T47D (cell line): ENCODE measurements at regions not wholly inside any gene's neighbourhood (a gene's known extent, or its start where the extent isn't known, plus 50 kb on each side); places are given as distances from the start of the nearest gene placed in this dataset.

Source experiments
- DNase-seq, 2 experiments: peaks; one replicate each; pipeline versions ENCODE4 v3.0.0 to v3.0.0-alpha.2; 2011 to 2012; ENCODE audit warnings: low read depth in 1 of 2, low spot score in 1 of 2
- JUND ChIP-seq: IDR thresholded peaks from 2 replicates; pipeline ENCODE4 v1.6.1; 2012; ENCODE audit warnings: low read depth
- in situ Hi-C: cut with HindIII; loops from 2 replicates; pipeline ENCODE4 v1.10.0; 2016; ENCODE audit warnings: low sequenced_read_pairs, low pct_unique_long_range_greater_than_20kb

DNA sequence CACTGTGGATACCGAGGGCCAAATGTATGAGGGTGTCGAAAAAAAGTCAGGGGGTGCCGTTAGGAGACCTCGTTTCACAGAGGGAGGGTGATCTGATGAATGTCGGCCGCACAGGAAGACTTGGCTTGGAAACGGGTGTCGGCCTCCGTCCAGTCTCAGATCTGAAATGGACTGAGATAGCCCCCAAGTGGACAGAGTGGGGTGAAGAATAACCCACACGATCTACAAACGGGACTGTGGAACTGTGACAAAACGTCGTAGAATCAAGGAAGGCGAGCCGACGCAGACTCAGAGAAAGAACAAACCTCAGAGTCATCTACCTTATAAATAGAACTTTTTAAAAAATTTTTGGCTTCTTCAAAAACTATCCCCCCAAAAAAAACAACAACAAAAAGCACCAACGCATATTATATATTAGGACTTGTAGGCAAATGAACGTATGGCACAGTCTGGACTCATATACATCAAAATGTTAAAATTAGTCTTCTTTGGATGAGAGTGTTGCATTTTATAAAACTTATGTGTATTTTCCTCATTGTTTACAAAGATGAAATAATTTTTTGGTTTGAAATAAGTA is 63.8 kb upstream of the IRF2 start:
- TF ChIP-seq JUND = no peak
- peak; percentile 21 to 90 for DNase-seq
- in situ Hi-C loops = no loop called here

- peak; percentile 30 to 90 for DNase-seq
- in situ Hi-C loops = no loop called here
- no peak for TF ChIP-seq JUND
Measured at GRCh38 chr4:184537269-184538022, 63.1 kb upstream of the IRF2 start.

DNA sequence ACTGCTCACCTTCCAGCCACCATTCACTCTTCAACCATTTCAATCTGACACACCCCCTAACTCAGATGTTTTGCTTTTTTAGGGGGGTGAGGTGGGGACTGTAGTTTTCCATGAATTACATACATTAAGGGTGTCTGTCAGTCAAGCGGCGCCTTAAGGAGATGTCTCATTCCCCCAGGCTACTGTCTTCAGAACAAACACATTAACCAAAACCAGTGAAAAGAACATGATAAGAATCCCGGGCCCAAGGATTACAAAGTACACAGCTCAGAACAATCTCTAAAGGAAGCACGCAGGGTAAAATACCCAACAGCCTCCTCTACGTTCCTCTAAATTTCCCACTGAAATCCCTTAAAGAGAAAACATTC is 62.5 kb upstream of the IRF2 start:
- DNase-seq = peak in 1 of 2 experiments; percentile 7
- in situ Hi-C loops = no loop called here
- TF ChIP-seq JUND = no peak

DNA sequence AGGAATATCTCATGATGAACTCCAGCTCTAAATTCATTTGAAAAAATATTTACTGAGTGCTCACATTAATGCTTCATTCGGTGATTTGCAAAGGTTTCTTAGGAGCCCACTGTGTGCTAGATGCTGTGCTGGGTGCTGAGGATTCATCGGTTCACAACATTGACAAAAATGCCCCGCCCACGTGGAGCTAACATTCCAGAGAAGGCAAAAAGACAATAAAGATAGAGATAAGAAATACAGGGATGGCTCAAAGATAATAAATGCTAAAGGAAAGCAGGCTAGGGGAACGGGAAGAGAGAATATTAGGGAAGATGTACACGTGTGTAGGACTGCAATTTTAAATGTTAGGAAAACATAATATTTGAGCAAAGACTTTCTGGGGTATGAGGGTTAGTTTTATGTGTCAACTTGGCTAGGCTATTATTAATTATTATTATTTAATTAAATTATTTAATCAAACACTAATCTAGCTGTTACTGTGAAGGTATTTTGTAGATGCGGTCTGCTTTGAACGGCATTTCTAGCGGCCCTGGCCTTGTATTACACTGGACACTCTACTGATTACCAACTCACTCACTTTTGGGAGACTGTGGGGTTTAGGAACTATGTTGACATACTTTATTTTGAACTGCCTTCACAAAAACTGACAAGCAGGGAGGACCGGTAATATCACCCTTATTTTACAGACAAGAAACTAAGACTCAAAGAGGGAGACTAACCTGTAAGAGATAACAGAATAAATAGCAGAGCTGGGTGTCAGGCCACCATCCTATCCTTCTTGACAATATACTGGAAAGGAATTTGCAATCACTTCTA is 61.9 kb upstream of the IRF2 start:
- in situ Hi-C loops = no loop called here
- no peak for TF ChIP-seq JUND
- no peak for DNase-seq

DNA sequence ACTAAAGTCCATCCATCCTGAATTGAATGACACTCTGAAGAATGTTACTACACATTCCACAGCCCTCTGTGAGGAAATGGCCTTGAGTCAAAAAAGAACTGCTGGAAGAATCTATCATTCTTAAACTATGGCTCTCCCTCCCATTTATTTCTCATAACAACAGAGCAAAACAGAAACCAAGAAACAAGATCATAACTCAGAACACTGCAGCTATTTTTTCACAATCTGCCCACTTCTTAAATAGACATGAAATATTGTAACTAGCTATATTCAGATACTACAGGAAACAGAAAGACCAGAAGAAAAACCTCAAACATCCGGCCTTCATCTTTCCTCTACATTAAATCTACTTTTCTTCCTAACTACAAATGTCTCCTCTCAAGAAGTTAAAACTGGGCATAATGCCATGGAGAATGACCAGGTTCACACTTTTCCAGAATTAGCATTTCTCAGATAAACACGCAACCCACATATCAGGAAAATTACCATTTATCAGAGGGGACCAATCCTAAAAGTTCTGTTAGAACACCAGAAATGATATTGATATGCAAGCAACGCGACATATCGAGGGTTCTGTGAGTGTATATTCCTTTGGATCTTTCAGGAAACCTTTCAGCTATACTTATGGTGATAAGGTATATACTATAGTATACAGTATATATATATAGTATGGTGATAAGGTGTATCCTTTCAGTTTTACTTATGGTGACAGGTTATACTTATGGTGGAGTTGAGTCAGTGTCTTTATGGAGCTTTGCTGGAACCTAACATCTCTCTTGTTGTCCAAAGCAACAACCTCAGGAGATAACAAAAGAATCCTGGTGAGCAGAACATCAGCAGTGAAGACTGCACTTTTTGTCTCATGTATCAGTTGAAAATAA is 60.4 kb upstream of the IRF2 start:
- peak in 1 of 2 experiments; percentile 6 for DNase-seq
- TF ChIP-seq JUND = no peak
- in situ Hi-C loops = no loop called here

DNA sequence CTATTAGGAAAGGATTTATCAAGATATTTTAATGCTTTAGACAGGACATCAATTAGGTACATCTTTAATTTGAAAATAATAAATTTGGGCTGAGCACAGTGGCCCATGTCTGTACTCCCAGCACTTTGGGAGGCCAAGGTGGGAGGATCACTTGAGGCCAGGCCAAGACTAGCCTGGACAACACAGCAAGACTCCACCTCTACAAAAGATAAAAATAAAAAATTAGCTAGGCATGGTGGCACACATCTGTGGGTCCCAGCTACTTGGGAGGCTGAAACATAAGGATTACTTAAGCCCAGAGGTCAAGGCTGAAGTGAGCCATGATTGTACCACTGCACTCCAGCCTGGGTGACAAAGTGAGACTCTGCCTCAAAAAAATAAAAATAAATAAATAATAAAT is 59.6 kb upstream of the IRF2 start:
- no peak for TF ChIP-seq JUND
- in situ Hi-C loops = no loop called here
- DNase-seq = no peak

DNA sequence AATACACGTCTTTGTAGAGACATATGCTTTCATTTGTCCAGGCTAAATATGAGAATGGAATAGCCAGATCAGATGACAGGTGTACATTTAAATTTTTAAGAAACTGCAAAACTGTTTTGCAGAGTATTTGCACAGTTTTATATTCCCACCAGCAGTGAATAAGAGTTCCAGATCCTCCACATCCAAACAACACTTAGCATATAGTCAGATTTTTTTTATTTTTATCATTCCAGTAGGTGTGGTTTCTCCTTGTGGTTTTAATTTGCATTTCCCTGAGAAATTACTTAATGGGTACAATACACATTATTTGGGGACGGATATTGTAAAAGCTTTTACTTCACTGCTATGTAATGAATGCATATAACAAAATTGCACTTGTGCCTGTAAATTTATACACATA is 56.7 kb upstream of the IRF2 start:
- TF ChIP-seq JUND = no peak
- in situ Hi-C loops = no loop called here
- DNase-seq = no peak

- in situ Hi-C loops = no loop called here
- DNase-seq = no peak
- no peak for TF ChIP-seq JUND
Measured at GRCh38 chr4:184529283-184529682, 54.9 kb upstream of the IRF2 start.

DNA sequence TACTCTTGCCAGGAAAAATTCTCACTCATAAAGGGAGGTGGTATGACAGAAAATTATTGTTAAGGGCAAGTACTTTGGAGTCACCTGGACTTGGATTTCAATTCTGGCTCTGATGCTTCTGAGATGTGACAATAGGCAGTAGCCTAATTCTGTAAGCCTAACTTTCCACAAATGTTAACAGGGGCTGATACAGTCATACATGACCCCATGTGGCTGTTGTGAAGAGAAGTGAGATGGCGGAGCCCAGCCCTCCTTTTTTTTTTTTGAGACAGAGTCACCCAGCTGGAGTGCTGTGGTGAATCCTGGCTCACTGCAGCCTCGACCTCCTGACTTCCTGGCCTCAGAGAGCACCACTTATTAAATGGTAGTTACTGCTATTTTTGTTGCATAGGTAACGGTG is 54.4 kb upstream of the IRF2 start:
- TF ChIP-seq JUND = no peak
- in situ Hi-C loops = no loop called here
- DNase-seq = no peak

- DNase-seq = no peak
- in situ Hi-C loops = no loop called here
- no peak for TF ChIP-seq JUND
Measured at GRCh38 chr4:184528051-184528450, 53.7 kb upstream of the IRF2 start.

GRCh38 chr4:184526228-184526627 is 51.9 kb upstream of the IRF2 start:
- no peak for DNase-seq
- in situ Hi-C loops = no loop called here
- TF ChIP-seq JUND = no peak
